GM23338 (cell line): ENCODE measurements at regions not wholly inside any gene's neighbourhood (a gene's known extent, or its start where the extent isn't known, plus 50 kb on each side); places are given as distances from the start of the nearest gene placed in this dataset.

Experiments
- ATAC-seq: fragments of 200-7000 bp; cut with Tn5 transposase; 3 replicates; pipeline ENCODE4 v1.9.1; 2020
- DNase-seq: peaks from one replicate; pipeline ENCODE4 v3.0.0-alpha.2; 2015; ENCODE audit warnings: low spot score
- H2AFZ ChIP-seq: fragments of 200-600 bp; sonication (generic); 2 replicates; pipeline ENCODE4 v1.8.0; 2016; ENCODE audit warnings: antibody characterized with exemption, mild to moderate bottlenecking, moderate library complexity
- H3F3A ChIP-seq: fragments of 200-600 bp; sonication (generic); replicated peaks from 2 replicates; pipeline ENCODE4 v1.8.0; 2017; ENCODE audit warnings: antibody characterized with exemption, mixed run types, low read depth
- H3K27ac ChIP-seq: fragments of 200-600 bp; sonication (generic); 2 replicates; pipeline ENCODE4 v1.6.1; 2016; ENCODE audit warnings: low read depth
- H3K27me3 ChIP-seq: fragments of 200-600 bp; sonication (generic); 2 replicates; pipeline ENCODE4 v1.8.0; 2016; ENCODE audit warnings: mild to moderate bottlenecking, mixed run types, moderate library complexity; ENCODE audit not compliant: insufficient read depth
- H3K36me3 ChIP-seq: fragments of 200-600 bp; sonication (generic); 2 replicates; pipeline ENCODE4 v1.8.0; 2016; ENCODE audit warnings: mild to moderate bottlenecking; ENCODE audit not compliant: insufficient read depth
- H3K4me1 ChIP-seq: fragments of 200-600 bp; sonication (generic); 2 replicates; pipeline ENCODE4 v1.8.0; 2016; ENCODE audit warnings: mild to moderate bottlenecking, moderate library complexity; ENCODE audit not compliant: insufficient read depth
- H3K4me2 ChIP-seq: fragments of 200-600 bp; sonication (generic); 2 replicates; pipeline ENCODE4 v1.7.1; 2017; ENCODE audit warnings: mixed run types
- H3K4me3 ChIP-seq: fragments of 200-600 bp; sonication (generic); 2 replicates; pipeline ENCODE4 v1.6.1; 2016; ENCODE audit warnings: mixed run types
- H3K79me2 ChIP-seq: fragments of 200-600 bp; sonication (generic); replicated peaks from 2 replicates; pipeline ENCODE4 v1.8.0; 2017; ENCODE audit warnings: mild to moderate bottlenecking; ENCODE audit not compliant: insufficient read depth
- H3K9me2 ChIP-seq: fragments of 200-600 bp; sonication (generic); 2 replicates; pipeline ENCODE4 v1.8.0; 2017; ENCODE audit not compliant: insufficient read depth
- H4K20me1 ChIP-seq: fragments of 200-600 bp; sonication (generic); replicated peaks from 2 replicates; pipeline ENCODE4 v1.8.0; 2017; ENCODE audit warnings: mild to moderate bottlenecking; ENCODE audit not compliant: insufficient read depth
- H3K27ac Mint-ChIP-seq: 2 replicates; pipeline ENCODE4 v1.8.0; 2020; ENCODE audit warnings: inconsistent platforms, mild to moderate bottlenecking, moderate library complexity, mixed read lengths
- H3K27me3 Mint-ChIP-seq: 3 replicates; pipeline ENCODE4 v1.8.0; 2022; ENCODE audit warnings: low read depth, mild to moderate bottlenecking, moderate library complexity, mixed read lengths, inconsistent platforms; ENCODE audit not compliant: insufficient read depth, poor library complexity
- H3K36me3 Mint-ChIP-seq: 3 replicates; pipeline ENCODE4 v1.8.0; 2021; ENCODE audit warnings: low read depth, mild to moderate bottlenecking, inconsistent platforms, moderate library complexity, mixed read lengths
- H3K4me1 Mint-ChIP-seq: 3 replicates; pipeline ENCODE4 v1.8.0; 2020; ENCODE audit warnings: mild to moderate bottlenecking, inconsistent platforms, mixed read lengths
- H3K4me3 Mint-ChIP-seq: 3 replicates; pipeline ENCODE4 v1.8.0; 2021; ENCODE audit warnings: moderate library complexity, mild to moderate bottlenecking, inconsistent platforms, mixed read lengths
- H3K9me3 Mint-ChIP-seq: 3 replicates; pipeline ENCODE4 v1.8.0; 2020; ENCODE audit warnings: moderate library complexity, mild to moderate bottlenecking, inconsistent platforms, mixed read lengths
- CTCF ChIP-seq, 2 experiments: fragments of 200-600 bp in 1 of 2; sonication (generic) in 1 of 2; conservative IDR thresholded peaks; 2 replicates each; pipeline versions ENCODE4 v1.5.1 to v1.6.1; 2016 to 2017; ENCODE audit warnings: antibody characterized with exemption in 2 of 2, low read depth in 2 of 2, mild to moderate bottlenecking in 2 of 2, moderate library complexity in 1 of 2
- NANOG ChIP-seq: IDR thresholded peaks from 2 replicates; pipeline ENCODE4 v1.6.1; 2016; ENCODE audit warnings: antibody characterized with exemption, borderline replicate concordance
- POLR2AphosphoS5 ChIP-seq: IDR thresholded peaks from 2 replicates; pipeline ENCODE4 v1.6.1; 2016; ENCODE audit warnings: antibody characterized with exemption, low read depth
- ZNF114 ChIP-seq: fragments of 250-450 bp; sonication (Bioruptor Pico); IDR thresholded peaks from 2 replicates; pipeline ENCODE4 v1.5.0; 2020; ENCODE audit warnings: mild to moderate bottlenecking, moderate library complexity
- ZNF331 ChIP-seq: fragments of 250-450 bp; sonication (Bioruptor Pico); IDR thresholded peaks from 2 replicates; pipeline ENCODE4 v1.5.0; 2020; ENCODE audit warnings: low read depth, mild to moderate bottlenecking, moderate library complexity
- ZNF462 ChIP-seq: fragments of 250-450 bp; sonication (Bioruptor Pico); IDR thresholded peaks from 2 replicates; pipeline ENCODE4 v1.5.0; 2020; ENCODE audit warnings: mild to moderate bottlenecking, moderate library complexity

GRCh38 chr5:106508894-106509293 is 1161.8 kb downstream of the EFNA5 start (continued):
- TF ChIP-seq ZNF462 (CRISPR knock-in tag): no peak

GRCh38 chr5:106493910-106494309 is 1176.8 kb downstream of the EFNA5 start:
- Histone ChIP-seq H3K79me2 (no peaks in the 10 kb centered on the region), H3K27me3 (no peaks in the 10 kb centered on the region), H4K20me1 (no peaks in the 10 kb centered on the region), H3F3A (no peaks in the 10 kb centered on the region), H3K4me1 (no peaks in the 10 kb centered on the region), H3K4me3 (no peak overlapping the region), H3K4me2 (no peak overlapping the region), H2AFZ (no peak overlapping the region), H3K27ac (no peak overlapping the region), H3K9me2 (peaks cover 3% of the 10 kb centered on the region; the same call in 1 of the 2 replicates), H3K36me3 (no peaks in the 10 kb centered on the region)
- no peak overlapping the region for H3K27ac Mint-ChIP-seq
- H3K9me3 Mint-ChIP-seq: no peaks in the 10 kb centered on the region
- ATAC-seq (no peak), DNase-seq (no peak)
- no peaks in the 10 kb centered on the region for H3K36me3 Mint-ChIP-seq
- H3K27me3 Mint-ChIP-seq: no peaks in the 10 kb centered on the region
- TF ChIP-seq POLR2AphosphoS5 (no peak), ZNF331 (CRISPR knock-in tag) (no peak), NANOG (no peak), ZNF114 (CRISPR knock-in tag) (no peak), CTCF (conservative IDR thresholded peaks at IDR 0.05; ENCODE audit: low read depth in 2 of 2) (no peak)
- no peaks in the 10 kb centered on the region for H3K4me1 Mint-ChIP-seq
- H3K4me3 Mint-ChIP-seq: no peak overlapping the region
